ENCODE measurements at regions not wholly inside any gene's neighbourhood (a gene's known extent, or its start where the extent isn't known, plus 50 kb on each side); places are given as distances from the start of the nearest gene placed in this dataset.

DNA sequence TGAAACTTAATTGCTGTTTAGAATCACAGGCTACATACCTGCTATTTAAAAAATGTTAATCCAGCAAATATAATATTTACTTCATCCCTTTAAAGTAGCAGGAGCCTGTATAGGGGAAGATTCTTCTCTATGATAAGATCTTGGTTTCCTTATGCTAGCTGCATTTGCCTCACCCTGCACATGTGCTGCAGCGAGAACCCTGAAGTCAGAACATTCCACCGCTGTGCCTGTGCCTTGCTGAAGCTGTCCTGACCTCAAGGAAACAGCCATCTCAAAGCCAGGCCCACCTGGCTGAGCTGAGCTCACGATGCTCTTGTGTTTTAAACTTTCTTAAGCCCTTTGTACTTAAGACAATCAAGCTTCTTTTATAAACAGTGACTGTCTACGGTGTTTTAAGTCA, 355.0 kb upstream of the PCDH20 start:
- TF ChIP-seq, protein P1, sequence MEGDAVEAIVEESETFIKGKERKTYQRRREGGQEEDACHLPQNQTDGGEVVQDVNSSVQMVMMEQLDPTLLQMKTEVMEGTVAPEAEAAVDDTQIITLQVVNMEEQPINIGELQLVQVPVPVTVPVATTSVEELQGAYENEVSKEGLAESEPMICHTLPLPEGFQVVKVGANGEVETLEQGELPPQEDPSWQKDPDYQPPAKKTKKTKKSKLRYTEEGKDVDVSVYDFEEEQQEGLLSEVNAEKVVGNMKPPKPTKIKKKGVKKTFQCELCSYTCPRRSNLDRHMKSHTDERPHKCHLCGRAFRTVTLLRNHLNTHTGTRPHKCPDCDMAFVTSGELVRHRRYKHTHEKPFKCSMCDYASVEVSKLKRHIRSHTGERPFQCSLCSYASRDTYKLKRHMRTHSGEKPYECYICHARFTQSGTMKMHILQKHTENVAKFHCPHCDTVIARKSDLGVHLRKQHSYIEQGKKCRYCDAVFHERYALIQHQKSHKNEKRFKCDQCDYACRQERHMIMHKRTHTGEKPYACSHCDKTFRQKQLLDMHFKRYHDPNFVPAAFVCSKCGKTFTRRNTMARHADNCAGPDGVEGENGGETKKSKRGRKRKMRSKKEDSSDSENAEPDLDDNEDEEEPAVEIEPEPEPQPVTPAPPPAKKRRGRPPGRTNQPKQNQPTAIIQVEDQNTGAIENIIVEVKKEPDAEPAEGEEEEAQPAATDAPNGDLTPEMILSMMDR (IDR thresholded peaks at IDR 0.05), result no peak
- no peak for TF ChIP-seq POLR2AphosphoS5 (IDR thresholded peaks at IDR 0.05)

All from prostate gland (tissue), 2 donors.